CD4-positive, CD25-positive, alpha-beta regulatory T cell (primary cell): ENCODE measurements at regions not wholly inside any gene's neighbourhood (a gene's known extent, or its start where the extent isn't known, plus 50 kb on each side); places are given as distances from the start of the nearest gene placed in this dataset.
"Not testable (repeated sequence)": the region's sequence is repeated elsewhere in the genome, so short reads cannot be mapped to it uniquely, and the experiment has no call there.

Experiments
- ATAC-seq, 2 donors: fragments of 150-1000 bp; cut with Tn5 transposase; one replicate each; pipeline ENCODE4 v1.10.0; 2021; ENCODE audit warnings: low read depth in 2 of 2, moderate number of reproducible peaks in 2 of 2, moderate library complexity in 1 of 2
- DNase-seq, 3 donors: peaks; one replicate each; pipeline versions ENCODE4 v3.0.0 to v3.0.0-alpha.2; 2012 to 2022; ENCODE audit warnings: mixed read lengths in 1 of 3
- H3K27ac ChIP-seq: one replicate; pipeline ENCODE4 v1.7.0; 2013; ENCODE audit warnings: mild to moderate bottlenecking, low read length; ENCODE audit not compliant: insufficient read depth, poor library complexity, severe bottlenecking
- H3K27me3 ChIP-seq: one replicate; pipeline ENCODE4 v1.7.0; 2013; ENCODE audit warnings: low read length; ENCODE audit not compliant: control insufficient read depth, insufficient read depth
- H3K36me3 ChIP-seq: one replicate; pipeline ENCODE4 v1.7.0; 2013; ENCODE audit warnings: mild to moderate bottlenecking, low read length, moderate library complexity; ENCODE audit not compliant: control insufficient read depth, insufficient read depth
- H3K4me1 ChIP-seq: 2 replicates; pipeline ENCODE4 v1.7.0; 2013; ENCODE audit warnings: mild to moderate bottlenecking, low read length; ENCODE audit not compliant: insufficient read depth, control insufficient read depth, poor library complexity, severe bottlenecking
- H3K4me3 ChIP-seq: one replicate; pipeline ENCODE4 v1.7.0; 2013; ENCODE audit warnings: low read depth, mild to moderate bottlenecking, low read length, moderate library complexity
- H3K9me3 ChIP-seq, 2 experiments: 1 replicate in 1 of 2; 2 replicates in 1 of 2; pipeline ENCODE4 v1.7.0; 2013; ENCODE audit warnings: low read length in 2 of 2, mild to moderate bottlenecking in 1 of 2, moderate library complexity in 1 of 2; ENCODE audit not compliant: control insufficient read depth in 2 of 2
- H3K27ac Mint-ChIP-seq, 3 donors: one replicate each; pipeline ENCODE4 v1.8.0; 2020 to 2022; ENCODE audit warnings: mild to moderate bottlenecking in 3 of 3, mixed read lengths in 3 of 3, moderate library complexity in 2 of 3
- H3K27me3 Mint-ChIP-seq: one replicate; pipeline ENCODE4 v1.8.0; 2022; ENCODE audit warnings: mild to moderate bottlenecking, mixed read lengths
- H3K36me3 Mint-ChIP-seq: one replicate; pipeline ENCODE4 v1.8.0; 2020; ENCODE audit warnings: mixed read lengths
- H3K4me1 Mint-ChIP-seq, 4 donors: one replicate each; pipeline ENCODE4 v1.8.0; 2020 to 2022; ENCODE audit warnings: mixed read lengths in 4 of 4, mild to moderate bottlenecking in 1 of 4
- H3K4me3 Mint-ChIP-seq, 4 donors: one replicate each; pipeline ENCODE4 v1.8.0; 2020 to 2022; ENCODE audit warnings: mild to moderate bottlenecking in 4 of 4, mixed read lengths in 4 of 4, moderate library complexity in 3 of 4
- H3K9me3 Mint-ChIP-seq, 7 donors: one replicate each; pipeline ENCODE4 v1.8.0; 2020 to 2022; ENCODE audit warnings: mixed read lengths in 7 of 7, mild to moderate bottlenecking in 3 of 7, moderate library complexity in 2 of 7

GRCh38 chr1:187051618-187052232, 223.0 kb downstream of the PLA2G4A start:
- Histone ChIP-seq H3K36me3 (no peaks in the 10 kb centered on the region), H3K9me3 (no peaks in the 10 kb centered on the region), H3K4me3 (no peak overlapping the region), H3K27ac (no peak overlapping the region), H3K4me1 (no peaks in the 10 kb centered on the region), H3K27me3 (no peaks in the 10 kb centered on the region)
- H3K36me3 Mint-ChIP-seq, result no peaks in the 10 kb centered on the region
- ATAC-seq (peak in 1 of 2 donors; percentile 42), DNase-seq (peak in 2 of 3 donors; percentile 42 to 59)
- H3K4me1 Mint-ChIP-seq, result peaks cover 0 to 5% (median 2%) of the 10 kb centered on the region in 4 donors
- H3K9me3 Mint-ChIP-seq, result no peaks in the 10 kb centered on the region
- H3K27me3 Mint-ChIP-seq, result no peaks in the 10 kb centered on the region
- no peak overlapping the region for H3K27ac Mint-ChIP-seq
- no peak overlapping the region for H3K4me3 Mint-ChIP-seq

DNA sequence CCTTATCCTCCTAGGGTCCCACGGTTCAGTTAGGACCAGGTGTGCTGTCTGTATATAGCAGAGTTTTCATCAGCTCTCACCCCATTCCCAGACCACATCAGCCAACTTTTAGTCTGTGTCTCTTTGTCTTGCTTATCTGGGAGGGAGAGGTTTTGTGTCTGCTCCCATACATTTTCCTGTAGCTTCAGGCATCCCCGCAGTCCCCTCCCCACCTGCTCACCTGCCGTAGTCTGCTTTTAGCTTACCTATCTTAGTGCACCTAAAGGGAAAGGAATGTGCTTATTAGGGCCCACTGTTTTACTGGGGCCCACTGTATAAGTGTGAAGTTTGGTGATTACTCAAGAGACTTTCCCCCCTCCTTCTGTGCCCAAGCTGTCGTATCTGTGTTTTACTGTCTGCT, 225.1 kb downstream of the PLA2G4A start:
- Histone ChIP-seq H3K4me1 (no peaks in the 10 kb centered on the region), H3K27ac (no peak overlapping the region), H3K36me3 (no peaks in the 10 kb centered on the region), H3K9me3 (no peaks in the 10 kb centered on the region), H3K4me3 (no peak overlapping the region), H3K27me3 (no peaks in the 10 kb centered on the region)
- no peaks in the 10 kb centered on the region for H3K9me3 Mint-ChIP-seq
- H3K27ac Mint-ChIP-seq, result no peak overlapping the region
- H3K36me3 Mint-ChIP-seq, result no peaks in the 10 kb centered on the region
- peaks cover 0 to 5% (median 2%) of the 10 kb centered on the region in 4 donors for H3K4me1 Mint-ChIP-seq
- H3K27me3 Mint-ChIP-seq, result no peaks in the 10 kb centered on the region
- H3K4me3 Mint-ChIP-seq, result no peak overlapping the region
- ATAC-seq (peak in 1 of 2 donors; percentile 17), DNase-seq (no peak)

DNA sequence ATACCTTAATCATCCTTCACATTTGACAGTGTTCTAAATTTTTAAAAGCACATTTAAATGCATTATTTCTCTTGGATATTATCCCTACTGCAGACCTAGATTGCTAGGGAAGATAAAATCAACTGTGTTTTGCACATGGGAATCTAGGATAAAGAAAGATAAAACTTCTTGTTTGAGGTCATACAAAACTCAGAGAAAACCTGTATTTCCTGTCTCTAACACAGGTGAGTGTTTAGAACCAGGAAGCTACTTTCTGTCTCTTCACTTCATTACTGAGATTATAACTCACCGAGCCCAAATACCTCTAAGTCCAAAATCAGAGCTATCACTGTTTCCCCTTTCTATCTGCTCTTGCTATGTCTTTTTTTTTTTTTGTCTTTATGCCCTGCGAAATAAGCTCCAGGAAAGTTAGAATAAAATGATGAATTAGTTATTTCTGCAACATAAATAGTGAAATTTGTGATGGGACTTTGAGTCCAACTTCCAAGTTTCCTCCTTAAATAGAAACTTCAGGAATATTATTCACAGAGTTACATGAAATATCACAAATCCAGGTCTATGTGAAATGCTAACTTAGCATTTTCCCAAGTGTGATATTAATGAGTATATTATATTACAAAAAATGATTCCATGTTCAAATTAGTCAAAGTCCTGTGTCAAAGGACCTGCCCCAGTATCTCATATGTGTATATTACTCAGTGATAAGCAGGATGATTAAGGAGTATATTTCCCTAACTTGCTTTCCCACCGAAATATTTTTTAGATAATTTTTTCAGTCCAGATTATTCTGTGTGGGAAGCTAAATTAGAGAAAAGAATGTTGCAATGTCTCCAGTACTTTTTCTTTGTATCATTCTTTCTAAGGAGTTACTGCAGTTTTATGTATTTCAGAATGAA, 226.4 kb downstream of the PLA2G4A start:
- H3K9me3 ChIP-seq, result no peaks in the 10 kb centered on the region
- no peaks in the 10 kb centered on the region for H3K36me3 Mint-ChIP-seq
- no peaks in the 10 kb centered on the region for H3K4me1 ChIP-seq
- ATAC-seq (no peak), DNase-seq (no peak)
- H3K27ac Mint-ChIP-seq, result no peak overlapping the region
- no peaks in the 10 kb centered on the region for H3K27me3 ChIP-seq
- H3K27me3 Mint-ChIP-seq, result no peaks in the 10 kb centered on the region
- H3K27ac ChIP-seq, result no peak overlapping the region
- no peak overlapping the region for H3K4me3 Mint-ChIP-seq
- H3K36me3 ChIP-seq, result no peaks in the 10 kb centered on the region
- H3K9me3 Mint-ChIP-seq, result no peaks in the 10 kb centered on the region
- H3K4me1 Mint-ChIP-seq, result peaks cover 0 to 5% (median 2%) of the 10 kb centered on the region in 4 donors
- H3K4me3 ChIP-seq, result no peak overlapping the region

- Histone ChIP-seq H3K4me3 (no peak overlapping the region), H3K4me1 (no peaks in the 10 kb centered on the region), H3K27me3 (no peaks in the 10 kb centered on the region), H3K9me3 (no peaks in the 10 kb centered on the region), H3K27ac (no peak overlapping the region), H3K36me3 (no peaks in the 10 kb centered on the region)
- DNase-seq, result no peak
- Mint-ChIP-seq H3K27me3 (no peaks in the 10 kb centered on the region), H3K27ac (no peak overlapping the region), H3K4me3 (no peak overlapping the region), H3K4me1 (no peaks in the 10 kb centered on the region), H3K9me3 (peaks cover 0 to 3% (median 0%) of the 10 kb centered on the region in 7 donors), H3K36me3 (no peaks in the 10 kb centered on the region)
- ATAC-seq, result no peak
Measured at GRCh38 chr1:187063271-187063670, 234.5 kb downstream of the PLA2G4A start.

DNA sequence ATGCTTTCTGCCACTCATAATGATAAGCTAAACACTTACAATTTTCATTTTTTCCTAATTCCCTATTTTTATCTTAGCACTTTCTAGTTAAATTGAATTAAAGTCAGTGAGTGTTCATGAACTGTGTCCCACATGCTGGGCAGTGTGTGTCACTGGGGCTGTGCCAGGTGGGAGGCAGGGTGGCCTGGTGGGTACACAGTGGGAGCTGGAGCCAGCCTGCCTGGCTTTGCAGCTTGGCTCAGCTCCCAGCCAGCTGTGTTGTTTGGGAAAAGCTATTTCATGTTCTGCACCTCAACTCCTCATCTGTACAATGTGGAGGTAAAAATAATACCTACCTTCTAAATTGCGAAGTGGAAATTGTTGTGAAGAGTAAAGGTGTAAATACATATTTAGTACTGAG, 238.4 kb downstream of the PLA2G4A start:
- no peak overlapping the region for H3K4me3 Mint-ChIP-seq
- no peaks in the 10 kb centered on the region for H3K4me1 ChIP-seq
- H3K4me3 ChIP-seq, result no peak overlapping the region
- no peaks in the 10 kb centered on the region for H3K27me3 Mint-ChIP-seq
- H3K9me3 Mint-ChIP-seq, result peaks cover 0 to 3% (median 0%) of the 10 kb centered on the region in 7 donors
- H3K9me3 ChIP-seq, result no peaks in the 10 kb centered on the region
- H3K4me1 Mint-ChIP-seq, result no peaks in the 10 kb centered on the region
- DNase-seq (no peak), ATAC-seq (no peak)
- H3K27ac ChIP-seq, result no peak overlapping the region
- no peaks in the 10 kb centered on the region for H3K27me3 ChIP-seq
- H3K36me3 Mint-ChIP-seq, result no peaks in the 10 kb centered on the region
- no peaks in the 10 kb centered on the region for H3K36me3 ChIP-seq
- no peak overlapping the region for H3K27ac Mint-ChIP-seq

- H3K27me3 ChIP-seq, result no peaks in the 10 kb centered on the region
- peaks cover 0 to 4% (median 1%) of the 10 kb centered on the region in 4 donors for H3K4me1 Mint-ChIP-seq
- ATAC-seq (no peak), DNase-seq (no peak)
- H3K27ac ChIP-seq, result no peak overlapping the region
- no peak overlapping the region for H3K27ac Mint-ChIP-seq
- H3K4me3 ChIP-seq, result no peak overlapping the region
- H3K27me3 Mint-ChIP-seq, result no peaks in the 10 kb centered on the region
- no peaks in the 10 kb centered on the region for H3K4me1 ChIP-seq
- no peaks in the 10 kb centered on the region for H3K9me3 ChIP-seq
- no peaks in the 10 kb centered on the region for H3K36me3 ChIP-seq
- H3K36me3 Mint-ChIP-seq, result peaks cover 5% of the 10 kb centered on the region
- peaks cover 0 to 11% (median 0%) of the 10 kb centered on the region in 7 donors for H3K9me3 Mint-ChIP-seq
- H3K4me3 Mint-ChIP-seq, result no peak overlapping the region
Measured at GRCh38 chr1:187070076-187070475, 241.3 kb downstream of the PLA2G4A start.

GRCh38 chr1:187072262-187073034, 243.7 kb downstream of the PLA2G4A start:
- peak overlapping the region; percentile 67 for H3K4me3 ChIP-seq
- H3K36me3 Mint-ChIP-seq, result not testable (repeated sequence)

More at GRCh38 chr1:187072262-187073034, 243.7 kb downstream of the PLA2G4A start:
- not testable (repeated sequence) for H3K9me3 ChIP-seq, H3K4me1 ChIP-seq, H3K4me1 Mint-ChIP-seq, H3K27me3 Mint-ChIP-seq, H3K27me3 ChIP-seq, H3K9me3 Mint-ChIP-seq, H3K36me3 ChIP-seq, H3K27ac ChIP-seq
- ATAC-seq, result peak; percentile 43 to 55
- DNase-seq, result peak in 2 of 3 donors; percentile 14 to 19
- peak overlapping the region; percentile 84 to 95 (median 92) for H3K4me3 Mint-ChIP-seq
- peak overlapping the region; percentile 67 to 90 (median 87) for H3K27ac Mint-ChIP-seq
